H1 (cell line): ENCODE measurements at regions not wholly inside any gene's neighbourhood (a gene's known extent, or its start where the extent isn't known, plus 50 kb on each side); places are given as distances from the start of the nearest gene placed in this dataset.

Experiments
- CTCF ChIA-PET: fragments of 300-600 bp; sonication (Branson Sonifier 250); formaldehyde crosslinking; loops from one replicate; lab custom pipeline; 2021; ENCODE audit not compliant: partially characterized antibody; lab: Charles Lee
- POLR2A ChIA-PET: fragments of 300-600 bp; sonication (Branson Sonifier 250); formaldehyde crosslinking; loops from one replicate; lab custom pipeline; 2021; ENCODE audit warnings: inconsistent platforms; ENCODE audit not compliant: partially characterized antibody; lab: Charles Lee
- DNase-seq, 2 experiments: peaks; one replicate each; pipeline versions ENCODE4 v3.0.0 to v3.0.0-alpha.2; 2010 to 2022; ENCODE audit warnings: low spot score in 2 of 2, low read depth in 1 of 2, mixed read lengths in 1 of 2
- FAIRE-seq: peaks from 2 replicates; lab custom pipeline; 2011; peaks lifted over from hg19 to GRCh38; lab: Jason Lieb, UNC
- H2AFZ ChIP-seq: 2 replicates; pipeline ENCODE4 v1.8.1; 2012; ENCODE audit warnings: low read length, inconsistent platforms
- H2AK5ac ChIP-seq: 2 replicates; pipeline ENCODE4 v1.6.1; 2013; ENCODE audit warnings: low read depth, low read length
- H2BK120ac ChIP-seq: replicated peaks from 2 replicates; pipeline ENCODE3; 2013; ENCODE audit warnings: low read depth, low read length, inconsistent platforms
- H2BK12ac ChIP-seq: 2 replicates; pipeline ENCODE4 v1.6.1; 2013; ENCODE audit warnings: low read depth, low read length
- H2BK15ac ChIP-seq: 2 replicates; pipeline ENCODE4 v1.6.1; 2013; ENCODE audit warnings: low read length
- H2BK20ac ChIP-seq: 2 replicates; pipeline ENCODE4 v1.6.1; 2013; ENCODE audit warnings: low read length
- H2BK5ac ChIP-seq: 2 replicates; pipeline ENCODE4 v1.6.1; 2013; ENCODE audit warnings: low read depth, low read length
- H3K14ac ChIP-seq: 2 replicates; pipeline ENCODE4 v1.6.1; 2013; ENCODE audit warnings: inconsistent platforms; ENCODE audit not compliant: insufficient read length
- H3K18ac ChIP-seq: 2 replicates; pipeline ENCODE4 v1.6.1; 2013; ENCODE audit warnings: low read length; ENCODE audit errors: extremely low read depth
- H3K23ac ChIP-seq: 2 replicates; pipeline ENCODE4 v1.6.1; 2013; ENCODE audit warnings: inconsistent platforms; ENCODE audit not compliant: insufficient read length
- H3K23me2 ChIP-seq: 2 replicates; pipeline ENCODE4 v1.6.1; 2013; ENCODE audit warnings: low read depth, low read length
- H3K27ac ChIP-seq: 2 replicates; pipeline ENCODE4 v1.6.1; 2011; ENCODE audit warnings: low read depth, low read length, inconsistent platforms
- H3K27me3 ChIP-seq, 4 experiments: replicated peaks in 1 of 4; 1 replicate in 1 of 4; 2 replicates in 3 of 4; pipeline versions ENCODE4 v1.6.1 to v1.8.1; 2011 to 2013; ENCODE audit warnings: low read length in 3 of 4, mild to moderate bottlenecking in 3 of 4, inconsistent platforms in 2 of 4, mixed read lengths in 2 of 4, moderate library complexity in 1 of 4; ENCODE audit not compliant: control insufficient read depth in 3 of 4, insufficient read depth in 3 of 4; ENCODE audit errors: extremely low read depth in 1 of 4
- H3K36me3 ChIP-seq, 4 experiments: 2 replicates each; pipeline versions ENCODE4 v1.6.1 to v1.8.1; 2011 to 2013; ENCODE audit warnings: mild to moderate bottlenecking in 4 of 4, low read length in 3 of 4, moderate library complexity in 2 of 4, control low read depth in 1 of 4, inconsistent platforms in 1 of 4; ENCODE audit not compliant: insufficient read depth in 4 of 4, control insufficient read depth in 2 of 4
- H3K4ac ChIP-seq: replicated peaks from 2 replicates; pipeline ENCODE3; 2013; ENCODE audit warnings: low read length, low read depth, mixed read lengths, inconsistent platforms; ENCODE audit not compliant: insufficient read length
- H3K4me1 ChIP-seq, 4 experiments: replicated peaks in 1 of 4; 1 replicate in 1 of 4; 2 replicates in 3 of 4; pipeline versions ENCODE4 v1.6.1 to v1.8.1; 2011 to 2013; ENCODE audit warnings: low read length in 3 of 4, inconsistent platforms in 2 of 4, mixed read lengths in 1 of 4; ENCODE audit not compliant: insufficient read depth in 4 of 4, control insufficient read depth in 3 of 4
- H3K4me2 ChIP-seq, 2 experiments: 2 replicates each; pipeline versions ENCODE4 v1.6.1 to v1.8.1; 2011 to 2013; ENCODE audit warnings: low read depth in 2 of 2, low read length in 2 of 2, control low read depth in 1 of 2, inconsistent platforms in 1 of 2, mild to moderate bottlenecking in 1 of 2; ENCODE audit not compliant: insufficient read depth in 1 of 2
- H3K4me3 ChIP-seq, 4 experiments: fragments of 200-600, 300-600 bp in 1 of 4; sonication (generic), shearing (Covaris generic), sonication (Bioruptor Twin) in 1 of 4; 2 replicates each; pipeline versions ENCODE4 v1.5.1 to v1.8.1; 2011 to 2016; ENCODE audit warnings: low read length in 4 of 4, low read depth in 3 of 4, control low read depth in 2 of 4, inconsistent platforms in 2 of 4, mild to moderate bottlenecking in 2 of 4, mixed read lengths in 1 of 4, moderate library complexity in 1 of 4; ENCODE audit not compliant: insufficient read depth in 2 of 4; ENCODE audit errors: extremely low read depth in 1 of 4
- H3K56ac ChIP-seq: replicated peaks from 2 replicates; pipeline ENCODE3; 2013; ENCODE audit warnings: low read depth, mild to moderate bottlenecking, mixed read lengths, low read length, inconsistent platforms; ENCODE audit not compliant: insufficient read length
- H3K79me1 ChIP-seq: 2 replicates; pipeline ENCODE4 v1.6.1; 2013; ENCODE audit warnings: low read depth, low read length, control low read depth
- H3K79me2 ChIP-seq, 2 experiments: 2 replicates each; pipeline versions ENCODE4 v1.6.1 to v1.8.1; 2012 to 2013; ENCODE audit warnings: low read length in 2 of 2, mild to moderate bottlenecking in 2 of 2, inconsistent platforms in 1 of 2; ENCODE audit not compliant: insufficient read depth in 2 of 2, control insufficient read depth in 1 of 2
- H3K9ac ChIP-seq, 4 experiments: replicated peaks in 1 of 4; 1 replicate in 1 of 4; 2 replicates in 3 of 4; pipeline versions ENCODE4 v1.6.1 to v1.8.1; 2011 to 2013; ENCODE audit warnings: low read depth in 3 of 4, low read length in 3 of 4, control low read depth in 2 of 4, mild to moderate bottlenecking in 2 of 4, moderate library complexity in 2 of 4, inconsistent platforms in 1 of 4; ENCODE audit errors: extremely low read depth in 1 of 4
- H3K9me3 ChIP-seq, 2 experiments: 2 replicates each; pipeline versions ENCODE4 v1.6.1 to v1.8.1; 2012 to 2013; ENCODE audit warnings: mild to moderate bottlenecking in 2 of 2, moderate library complexity in 2 of 2, control low read depth in 1 of 2, inconsistent platforms in 1 of 2, low read depth in 1 of 2, low read length in 1 of 2, mixed read lengths in 1 of 2; ENCODE audit not compliant: insufficient read depth in 2 of 2
- H4K20me1 ChIP-seq, 2 experiments: replicated peaks in 1 of 2; 2 replicates each; pipeline versions ENCODE3 to v1.8.1; 2011 to 2013; ENCODE audit warnings: inconsistent platforms in 2 of 2, low read length in 2 of 2, mild to moderate bottlenecking in 1 of 2; ENCODE audit not compliant: insufficient read depth in 2 of 2, control insufficient read depth in 1 of 2
- H4K5ac ChIP-seq: 2 replicates; pipeline ENCODE4 v1.6.1; 2013; ENCODE audit warnings: low read length, low read depth, mixed read lengths, inconsistent platforms; ENCODE audit not compliant: insufficient read length
- H4K8ac ChIP-seq: 2 replicates; pipeline ENCODE4 v1.8.0; 2013; ENCODE audit warnings: mild to moderate bottlenecking, moderate library complexity, low read length, inconsistent platforms; ENCODE audit not compliant: insufficient read depth; ENCODE audit errors: extremely low read depth
- H4K91ac ChIP-seq: replicated peaks from 2 replicates; pipeline ENCODE3; 2013; ENCODE audit warnings: low read length, mixed read lengths, inconsistent platforms; ENCODE audit not compliant: insufficient read length
- ASH2L ChIP-seq: fragments of 200-600, 300-600 bp; sonication (generic); IDR thresholded peaks from one replicate; pipeline ENCODE4 v1.7.1; 2017; ENCODE audit warnings: low read length
- CBX8 ChIP-seq: fragments of 300-800, 300-1000 bp; sonication (generic); IDR thresholded peaks from 2 replicates; pipeline ENCODE4 v1.7.1; 2016; ENCODE audit warnings: low read depth, low read length, borderline replicate concordance
- EGR1 ChIP-seq: IDR thresholded peaks from 2 replicates; pipeline ENCODE4 v1.6.1; 2011; ENCODE audit warnings: low read depth, low read length, borderline replicate concordance
- KDM1A ChIP-seq: fragments of 200-600, 300-600 bp; sonication (generic); IDR thresholded peaks from 2 replicates; pipeline ENCODE4 v1.7.1; 2016; ENCODE audit warnings: mild to moderate bottlenecking, low read length, borderline replicate concordance
- NRF1 ChIP-seq: IDR thresholded peaks from 2 replicates; pipeline ENCODE4 v1.6.1; 2011; ENCODE audit warnings: mild to moderate bottlenecking, low read depth, low read length, improper control_type of control experiment
- PHF8 ChIP-seq: fragments of 200-600 bp; sonication (generic); conservative IDR thresholded peaks from 2 replicates; pipeline ENCODE4 v1.7.1; 2012; ENCODE audit warnings: low read depth, mild to moderate bottlenecking, inconsistent platforms, low read length, moderate library complexity
- POLR2A ChIP-seq, 2 experiments: IDR thresholded peaks; 1 replicate in 1 of 2; 2 replicates in 1 of 2; pipeline ENCODE4 v1.6.1; 2011; ENCODE audit warnings: low read depth in 2 of 2, low read length in 2 of 2, mild to moderate bottlenecking in 2 of 2; ENCODE audit errors: control extremely low read depth in 1 of 2
- RFX5 ChIP-seq: IDR thresholded peaks from 2 replicates; pipeline ENCODE4 v1.6.1; 2011; ENCODE audit warnings: low read depth, low read length, improper control_type of control experiment, borderline replicate concordance
- SP2 ChIP-seq: IDR thresholded peaks from 2 replicates; pipeline ENCODE4 v1.6.1; 2012; ENCODE audit warnings: mild to moderate bottlenecking, low read length, inconsistent platforms
- SUZ12 ChIP-seq: fragments of 200-600 bp; sonication (generic); IDR thresholded peaks from 2 replicates; pipeline ENCODE4 v1.6.1; 2012; ENCODE audit warnings: mild to moderate bottlenecking, inconsistent platforms, low read length, moderate library complexity, mixed read lengths
- YY1 ChIP-seq: IDR thresholded peaks from 2 replicates; pipeline ENCODE4 v1.6.1; 2011; ENCODE audit warnings: low read depth, mild to moderate bottlenecking, low read length
- WGBS, 2 experiments: shearing (Covaris generic) in 1 of 2; methylation state at CpG; one replicate each; pipeline versions ENCODE4 v1.1.6 to v1.1.7; 2013 to 2015; ENCODE audit warnings: low lambda C conversion rate in 2 of 2, mixed read lengths in 2 of 2, inconsistent platforms in 1 of 2, low coverage in 1 of 2, missing lambda C conversion rate in 1 of 2; ENCODE audit not compliant: insufficient replicate concordance in 2 of 2, insufficient coverage in 1 of 2, insufficient read length in 1 of 2; ENCODE audit errors: extremely low coverage in 1 of 2, missing lambda C conversion rate in 1 of 2; 5-methylcytosine and 5-hydroxymethylcytosine counted together

DNA sequence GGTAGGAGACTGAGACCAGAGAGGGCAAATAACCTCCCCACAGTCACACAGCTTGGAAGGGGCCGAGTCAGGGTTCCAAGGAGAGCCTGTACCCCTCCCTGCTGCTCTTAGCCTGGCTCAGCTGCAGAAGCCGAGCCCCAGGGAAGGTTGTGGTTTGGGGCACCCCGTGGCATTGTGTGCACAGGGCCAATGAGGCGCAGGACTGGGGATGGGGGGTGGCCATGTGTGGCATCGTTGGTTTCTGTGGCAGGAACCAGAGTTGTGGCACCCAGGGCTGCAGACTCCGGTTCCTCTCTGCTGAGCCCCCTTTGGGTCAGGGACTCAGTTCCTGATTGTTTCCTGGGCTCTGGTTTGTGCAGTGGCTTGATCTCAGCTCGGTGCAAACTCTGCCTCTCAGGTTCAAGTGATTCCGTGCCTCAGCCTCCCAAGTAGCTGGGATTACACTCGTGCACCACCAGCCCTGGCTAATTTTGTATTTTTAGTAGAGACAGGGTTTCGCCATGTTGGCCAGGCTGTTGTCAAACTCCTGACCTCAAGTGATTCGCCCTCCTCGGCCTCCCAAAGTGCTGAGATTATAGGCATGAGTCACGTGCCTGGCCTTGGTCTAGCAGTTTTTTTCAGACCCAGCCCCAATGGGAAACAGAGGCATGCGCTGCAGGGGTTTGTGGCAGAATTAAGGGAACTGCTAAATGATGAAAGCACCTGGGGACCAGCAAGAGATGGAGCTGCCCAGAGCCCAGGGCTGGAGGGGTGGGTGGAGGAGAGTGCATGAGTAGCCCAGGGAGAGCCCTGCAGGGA, 221.0 kb upstream of the SULF2 start:
- DNase-seq: no peak
- H3K18ac ChIP-seq: no peak overlapping the region
- H3K4me2 ChIP-seq: no peak overlapping the region
- ChIA-PET POLR2A (no interaction called here), CTCF (interaction anchor here (0.7 to 1.5 kb wide), 2 partner anchors 10 to 144 kb away, joined by 3 read pairs; no protein-coding TSS in a partner anchor)
- H3K27me3 ChIP-seq: no peaks in the 10 kb centered on the region
- no peaks in the 10 kb centered on the region for H3K36me3 ChIP-seq
- no peak overlapping the region for H3K4ac ChIP-seq
- no peak overlapping the region for H3K14ac ChIP-seq
- no peaks in the 10 kb centered on the region for H3K79me2 ChIP-seq
- peaks cover 8% of the 10 kb centered on the region; the same call in 1 of the 2 replicates for H3K23me2 ChIP-seq
- no peak overlapping the region for H2BK12ac ChIP-seq
- TF ChIP-seq RFX5 (no peak), SUZ12 (no peak), POLR2A (IDR thresholded peaks at IDR 0.05; ENCODE audit: control extremely low read depth in 1 of 2, low read depth in 2 of 2, low read length in 2 of 2) (no peak), EGR1 (no peak), ASH2L (no peak), KDM1A (no peak), YY1 (no peak), PHF8 (no peak), CBX8 (no peak), NRF1 (no peak), SP2 (no peak)
- no peak overlapping the region for H3K4me3 ChIP-seq
- no peaks in the 10 kb centered on the region for H3K79me1 ChIP-seq
- no peak overlapping the region for H4K91ac ChIP-seq
- no peak overlapping the region for H3K23ac ChIP-seq
- no peak overlapping the region for H2BK20ac ChIP-seq
- no peak overlapping the region for H3K56ac ChIP-seq
- H2AFZ ChIP-seq: no peak overlapping the region
- no peak overlapping the region for H2BK15ac ChIP-seq
- peaks cover 0 to 4% of the 10 kb centered on the region in 2 experiments for H4K20me1 ChIP-seq
- H3K27ac ChIP-seq: no peak overlapping the region
- no peak overlapping the region for H3K9ac ChIP-seq
- peaks cover 0 to 3% (median 0%) of the 10 kb centered on the region in 4 experiments; a peak in 2 of 7 replicates for H3K4me1 ChIP-seq
- FAIRE-seq: no peak
- WGBS, 2 experiments: 93% methylated on average over 14 of the region's 14 CpGs; no CpG with 5 or more reads in 1 of the 2 experiments
- H4K8ac ChIP-seq: no peak overlapping the region
- H4K5ac ChIP-seq: no peak overlapping the region
- no peak overlapping the region for H2BK120ac ChIP-seq
- no peak overlapping the region for H2AK5ac ChIP-seq
- H3K9me3 ChIP-seq: peaks cover 3 to 11% of the 10 kb centered on the region in 2 experiments; a peak in 1 of 4 replicates
- no peak overlapping the region for H2BK5ac ChIP-seq
